ENCODE measurements at regions not wholly inside any gene's neighbourhood (a gene's known extent, or its start where the extent isn't known, plus 50 kb on each side); places are given as distances from the start of the nearest gene placed in this dataset.

DNA sequence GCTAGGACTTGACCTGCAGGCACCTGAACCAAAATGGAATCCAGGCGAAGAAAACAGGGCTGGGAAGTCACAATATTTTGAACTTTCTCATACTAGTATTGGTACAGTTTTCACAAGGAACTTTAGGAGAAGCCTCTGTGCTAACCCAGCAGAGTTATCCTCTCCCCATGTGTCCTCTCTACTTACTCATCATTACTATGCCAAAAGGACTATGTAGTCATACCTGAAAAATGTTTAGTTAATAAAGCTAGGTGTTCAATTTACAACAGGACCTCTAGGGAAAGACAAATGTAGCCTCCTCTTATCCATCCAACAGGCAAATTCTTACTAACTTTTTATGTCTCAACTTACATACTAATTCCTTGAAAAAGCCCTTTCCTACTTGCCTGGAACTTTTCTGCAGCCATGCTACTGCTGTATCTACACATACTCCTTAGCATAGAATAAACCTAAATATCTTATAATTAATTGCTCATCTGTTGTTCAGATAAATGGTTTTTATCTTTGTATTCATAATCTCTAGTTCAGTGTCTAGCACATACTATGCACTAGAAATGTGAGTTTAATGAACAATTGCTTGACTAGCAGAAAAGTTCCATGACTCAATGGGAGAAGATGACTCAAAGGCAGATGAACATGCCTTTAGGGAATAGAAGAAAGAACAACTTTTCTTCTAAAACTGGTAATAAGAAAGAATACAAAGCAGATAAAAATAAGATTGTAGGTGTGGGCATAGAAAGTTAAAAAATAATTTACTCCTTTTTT lies 215.5 kb upstream of the VEGFC start:
- no peaks in the 10 kb centered on the region for H3K27me3 ChIP-seq
- H3K4me3 ChIP-seq, result no peak overlapping the region
- H3K4me1 ChIP-seq, result no peaks in the 10 kb centered on the region
- no peaks in the 10 kb centered on the region for H3K36me3 ChIP-seq
- TF ChIP-seq, protein P1, sequence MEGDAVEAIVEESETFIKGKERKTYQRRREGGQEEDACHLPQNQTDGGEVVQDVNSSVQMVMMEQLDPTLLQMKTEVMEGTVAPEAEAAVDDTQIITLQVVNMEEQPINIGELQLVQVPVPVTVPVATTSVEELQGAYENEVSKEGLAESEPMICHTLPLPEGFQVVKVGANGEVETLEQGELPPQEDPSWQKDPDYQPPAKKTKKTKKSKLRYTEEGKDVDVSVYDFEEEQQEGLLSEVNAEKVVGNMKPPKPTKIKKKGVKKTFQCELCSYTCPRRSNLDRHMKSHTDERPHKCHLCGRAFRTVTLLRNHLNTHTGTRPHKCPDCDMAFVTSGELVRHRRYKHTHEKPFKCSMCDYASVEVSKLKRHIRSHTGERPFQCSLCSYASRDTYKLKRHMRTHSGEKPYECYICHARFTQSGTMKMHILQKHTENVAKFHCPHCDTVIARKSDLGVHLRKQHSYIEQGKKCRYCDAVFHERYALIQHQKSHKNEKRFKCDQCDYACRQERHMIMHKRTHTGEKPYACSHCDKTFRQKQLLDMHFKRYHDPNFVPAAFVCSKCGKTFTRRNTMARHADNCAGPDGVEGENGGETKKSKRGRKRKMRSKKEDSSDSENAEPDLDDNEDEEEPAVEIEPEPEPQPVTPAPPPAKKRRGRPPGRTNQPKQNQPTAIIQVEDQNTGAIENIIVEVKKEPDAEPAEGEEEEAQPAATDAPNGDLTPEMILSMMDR (IDR thresholded peaks at IDR 0.05), result no peak
- no peak for TF ChIP-seq POLR2A (IDR thresholded peaks at IDR 0.05)
- intact Hi-C loops (cut with DNase I; ENCODE audit: low total_unique reads), result no loop called here
- no peaks in the 10 kb centered on the region for H3K9me3 ChIP-seq
- DNase-seq, result no peak
- H3K27ac ChIP-seq, result no peak overlapping the region

DNA sequence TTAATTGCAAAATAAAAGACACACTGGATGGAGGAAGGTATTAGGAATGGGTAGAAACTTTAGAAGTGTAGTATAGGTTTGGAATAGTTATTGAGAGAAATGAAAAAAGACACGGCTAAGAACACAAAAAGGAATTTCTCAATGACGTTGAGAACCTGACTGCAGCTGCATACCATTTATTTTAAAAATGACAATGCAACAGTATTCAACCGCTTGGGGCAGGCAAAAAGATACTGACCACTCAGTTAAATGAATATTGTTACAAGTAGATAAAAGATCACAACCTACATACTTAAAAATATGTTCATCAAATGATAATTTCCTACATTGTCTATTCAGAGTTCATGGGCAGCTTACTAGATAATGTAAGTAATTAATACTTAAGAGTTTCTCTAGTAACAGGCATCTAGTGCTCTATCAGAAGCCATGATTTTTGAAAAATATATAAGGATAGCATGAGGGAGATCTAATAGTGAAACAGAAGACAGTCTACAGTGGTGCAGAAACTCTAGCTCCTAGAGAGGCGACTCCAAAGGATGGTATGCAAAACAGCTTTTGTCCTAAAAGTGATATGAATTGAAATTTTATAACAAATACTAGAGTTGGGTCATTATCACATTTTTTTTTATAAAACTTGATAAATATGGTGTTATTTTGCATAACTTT lies 216.2 kb upstream of the VEGFC start:
- Histone ChIP-seq H3K27me3 (no peaks in the 10 kb centered on the region), H3K27ac (no peak overlapping the region), H3K36me3 (no peaks in the 10 kb centered on the region), H3K4me3 (no peak overlapping the region), H3K4me1 (no peaks in the 10 kb centered on the region), H3K9me3 (no peaks in the 10 kb centered on the region)
- TF ChIP-seq, protein P1 (IDR thresholded peaks at IDR 0.05), result no peak
- TF ChIP-seq POLR2A (IDR thresholded peaks at IDR 0.05), result no peak
- intact Hi-C loops (cut with DNase I; ENCODE audit: low total_unique reads), result no loop called here
- no peak for DNase-seq

DNA sequence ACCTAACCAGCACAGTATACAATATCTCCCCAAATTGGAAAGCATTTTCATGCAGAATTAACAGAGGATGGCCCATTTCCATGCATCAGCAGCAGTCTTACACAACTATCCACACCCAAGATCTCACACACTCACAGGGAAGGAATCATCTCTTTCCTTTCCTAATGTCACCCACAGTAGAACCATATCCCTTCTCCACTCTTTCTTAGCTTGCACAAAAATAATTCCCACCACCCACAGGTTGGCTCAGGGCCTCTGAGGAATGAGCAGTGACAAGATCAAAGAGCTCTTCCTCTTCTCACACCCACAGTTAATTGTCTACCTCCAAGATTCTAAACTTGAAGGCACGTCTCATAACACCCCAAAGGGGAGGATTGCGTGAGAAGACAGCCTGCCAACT lies 217.7 kb upstream of the VEGFC start:
- Histone ChIP-seq H3K4me3 (no peak overlapping the region), H3K36me3 (no peaks in the 10 kb centered on the region), H3K27ac (no peak overlapping the region), H3K27me3 (no peaks in the 10 kb centered on the region), H3K4me1 (no peaks in the 10 kb centered on the region), H3K9me3 (no peaks in the 10 kb centered on the region)
- DNase-seq, result no peak
- intact Hi-C loops (cut with DNase I; ENCODE audit: low total_unique reads), result no loop called here
- TF ChIP-seq POLR2A (IDR thresholded peaks at IDR 0.05), result no peak
- TF ChIP-seq, protein P1 (IDR thresholded peaks at IDR 0.05), result no peak

GRCh38 chr4:177012918-177013545 lies 220.3 kb upstream of the VEGFC start:
- intact Hi-C loops (cut with DNase I; ENCODE audit: low total_unique reads), result no loop called here
- no peaks in the 10 kb centered on the region for H3K9me3 ChIP-seq
- H3K27ac ChIP-seq, result no peak overlapping the region

More at GRCh38 chr4:177012918-177013545, 220.3 kb upstream of the VEGFC start:
- DNase-seq, result no peak
- Histone ChIP-seq H3K4me1 (no peaks in the 10 kb centered on the region), H3K27me3 (no peaks in the 10 kb centered on the region), H3K36me3 (no peaks in the 10 kb centered on the region), H3K4me3 (no peak overlapping the region)
- TF ChIP-seq POLR2A (IDR thresholded peaks at IDR 0.05), result no peak
- TF ChIP-seq, protein P1 (IDR thresholded peaks at IDR 0.05), result no peak

Data from uterus (tissue), 3 donors.